Fibroblast of lung (primary cell): ENCODE measurements at regions not wholly inside any gene's neighbourhood (a gene's known extent, or its start where the extent isn't known, plus 50 kb on each side); places are given as distances from the start of the nearest gene placed in this dataset.
"Not testable (repeated sequence)": the region's sequence is repeated elsewhere in the genome, so short reads cannot be mapped to it uniquely, and the experiment has no call there.

Experiments used
- EZH2 ChIP-seq: IDR thresholded peaks from 2 replicates; pipeline ENCODE4 v1.5.1; 2012; ENCODE audit warnings: low read length, control low read depth, mild to moderate bottlenecking; ENCODE audit errors: missing control alignments
- TF ChIP-seq, protein P1 (sequence below), 2 donors: IDR thresholded peaks in 1 of 2; conservative IDR thresholded peaks in 1 of 2; 1 replicate in 1 of 2; 2 replicates in 1 of 2; pipeline ENCODE4 v1.5.1; 2011 to 2012; ENCODE audit warnings: low read length in 2 of 2, control low read depth in 1 of 2, inconsistent platforms in 1 of 2, low read depth in 1 of 2, mild to moderate bottlenecking in 1 of 2

DNA sequence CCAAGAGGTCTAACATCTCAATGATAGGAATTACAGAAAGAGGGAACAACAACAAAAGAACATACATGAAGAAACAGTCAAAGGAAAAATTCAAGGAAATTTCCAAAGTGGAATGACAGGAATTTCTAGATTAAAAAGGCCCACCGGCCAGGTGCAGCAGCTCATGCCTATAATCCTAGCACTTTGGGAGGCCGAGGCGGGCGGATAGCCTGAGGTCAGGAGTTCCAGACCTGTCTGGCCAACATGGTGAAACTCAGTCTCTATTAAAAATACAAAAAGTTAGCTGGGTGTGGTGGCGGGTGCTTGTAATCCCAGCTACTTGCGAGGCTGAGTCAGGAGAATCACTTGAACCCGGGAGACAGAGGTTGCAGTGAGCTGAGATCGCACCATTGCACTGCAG, 277.2 kb upstream of the AMIGO2 start:
- TF ChIP-seq, protein P1, sequence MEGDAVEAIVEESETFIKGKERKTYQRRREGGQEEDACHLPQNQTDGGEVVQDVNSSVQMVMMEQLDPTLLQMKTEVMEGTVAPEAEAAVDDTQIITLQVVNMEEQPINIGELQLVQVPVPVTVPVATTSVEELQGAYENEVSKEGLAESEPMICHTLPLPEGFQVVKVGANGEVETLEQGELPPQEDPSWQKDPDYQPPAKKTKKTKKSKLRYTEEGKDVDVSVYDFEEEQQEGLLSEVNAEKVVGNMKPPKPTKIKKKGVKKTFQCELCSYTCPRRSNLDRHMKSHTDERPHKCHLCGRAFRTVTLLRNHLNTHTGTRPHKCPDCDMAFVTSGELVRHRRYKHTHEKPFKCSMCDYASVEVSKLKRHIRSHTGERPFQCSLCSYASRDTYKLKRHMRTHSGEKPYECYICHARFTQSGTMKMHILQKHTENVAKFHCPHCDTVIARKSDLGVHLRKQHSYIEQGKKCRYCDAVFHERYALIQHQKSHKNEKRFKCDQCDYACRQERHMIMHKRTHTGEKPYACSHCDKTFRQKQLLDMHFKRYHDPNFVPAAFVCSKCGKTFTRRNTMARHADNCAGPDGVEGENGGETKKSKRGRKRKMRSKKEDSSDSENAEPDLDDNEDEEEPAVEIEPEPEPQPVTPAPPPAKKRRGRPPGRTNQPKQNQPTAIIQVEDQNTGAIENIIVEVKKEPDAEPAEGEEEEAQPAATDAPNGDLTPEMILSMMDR (conservative IDR thresholded peaks at IDR 0.05 in 1 of 2, IDR thresholded peaks at IDR 0.05 in 1 of 2; ENCODE audit: low read depth in 1 of 2, low read length in 2 of 2) = not testable (repeated sequence)
- TF ChIP-seq EZH2 = not testable (repeated sequence)
